H9 (cell line): ENCODE measurements at regions not wholly inside any gene's neighbourhood (a gene's known extent, or its start where the extent isn't known, plus 50 kb on each side); places are given as distances from the start of the nearest gene placed in this dataset.

Experiments used
- DNase-seq: peaks from one replicate; pipeline ENCODE4 v3.0.0-alpha.2; 2017
- H2AFZ ChIP-seq: one replicate; pipeline ENCODE4 v1.6.1; 2013; ENCODE audit warnings: mild to moderate bottlenecking, low read length, control low read depth, moderate library complexity
- H2AK5ac ChIP-seq: 2 replicates; pipeline ENCODE4 v1.6.1; 2013; ENCODE audit warnings: low read length, control low read depth, mixed read lengths; ENCODE audit not compliant: insufficient read length
- H2BK120ac ChIP-seq: one replicate; pipeline ENCODE4 v1.6.1; 2013; ENCODE audit warnings: low read depth, mild to moderate bottlenecking, low read length, control low read depth, inconsistent platforms; ENCODE audit not compliant: poor library complexity, severe bottlenecking
- H2BK12ac ChIP-seq: 2 replicates; pipeline ENCODE4 v1.6.1; 2013; ENCODE audit warnings: low read length, control low read depth, mixed read lengths, low read depth; ENCODE audit not compliant: insufficient read length
- H2BK15ac ChIP-seq: 2 replicates; pipeline ENCODE4 v1.6.1; 2013; ENCODE audit warnings: low read depth, low read length, control low read depth
- H2BK20ac ChIP-seq: one replicate; pipeline ENCODE4 v1.6.1; 2013; ENCODE audit warnings: low read depth, mild to moderate bottlenecking, low read length, control low read depth, inconsistent platforms; ENCODE audit not compliant: poor library complexity, severe bottlenecking
- H2BK5ac ChIP-seq: 2 replicates; pipeline ENCODE4 v1.6.1; 2013; ENCODE audit warnings: low read length, control low read depth, mixed read lengths; ENCODE audit not compliant: insufficient read length
- H3K14ac ChIP-seq: 2 replicates; pipeline ENCODE4 v1.6.1; 2013; ENCODE audit warnings: low read length, control low read depth; ENCODE audit not compliant: insufficient read depth
- H3K18ac ChIP-seq: 2 replicates; pipeline ENCODE4 v1.6.1; 2013; ENCODE audit warnings: low read depth, mild to moderate bottlenecking, mixed read lengths, low read length, control low read depth; ENCODE audit not compliant: insufficient read length
- H3K23ac ChIP-seq: 2 replicates; pipeline ENCODE4 v1.6.1; 2013; ENCODE audit warnings: low read length, control low read depth, mixed read lengths, low read depth; ENCODE audit not compliant: insufficient read length
- H3K23me2 ChIP-seq: 2 replicates; pipeline ENCODE4 v1.6.1; 2013; ENCODE audit warnings: low read depth, mild to moderate bottlenecking, mixed read lengths, low read length, control low read depth; ENCODE audit not compliant: insufficient read length, poor library complexity, severe bottlenecking
- H3K27ac ChIP-seq: 2 replicates; pipeline ENCODE4 v1.5.1; 2013; ENCODE audit warnings: low read length, control low read depth, mixed read lengths, low read depth; ENCODE audit not compliant: insufficient read length
- H3K27me3 ChIP-seq: 2 replicates; pipeline ENCODE4 v1.6.1; 2013; ENCODE audit warnings: low read length, control low read depth, inconsistent platforms; ENCODE audit not compliant: insufficient read depth
- H3K4ac ChIP-seq: 2 replicates; pipeline ENCODE4 v1.6.1; 2013; ENCODE audit warnings: low read depth, mild to moderate bottlenecking, control low read depth, inconsistent platforms, low read length, moderate library complexity
- H3K4me1 ChIP-seq: 2 replicates; pipeline ENCODE4 v1.6.1; 2013; ENCODE audit warnings: low read length, control low read depth, inconsistent platforms; ENCODE audit not compliant: insufficient read depth
- H3K4me2 ChIP-seq: 2 replicates; pipeline ENCODE4 v1.6.1; 2013; ENCODE audit warnings: low read length, control low read depth, mixed read lengths; ENCODE audit not compliant: insufficient read length, insufficient read depth
- H3K56ac ChIP-seq: 2 replicates; pipeline ENCODE4 v1.6.1; 2013; ENCODE audit warnings: low read depth, mild to moderate bottlenecking, mixed read lengths, low read length, control low read depth; ENCODE audit not compliant: insufficient read length
- H3K79me1 ChIP-seq: 2 replicates; pipeline ENCODE4 v1.6.1; 2013; ENCODE audit warnings: low read depth, mild to moderate bottlenecking, moderate library complexity, low read length, control low read depth, inconsistent platforms; ENCODE audit not compliant: insufficient read depth, poor library complexity, severe bottlenecking
- H3K79me2 ChIP-seq: 2 replicates; pipeline ENCODE4 v1.6.1; 2013; ENCODE audit warnings: low read length, control low read depth, inconsistent platforms; ENCODE audit not compliant: insufficient read depth
- H3K9ac ChIP-seq: 2 replicates; pipeline ENCODE4 v1.6.1; 2013; ENCODE audit warnings: low read length, control low read depth, mixed read lengths; ENCODE audit not compliant: insufficient read length; ENCODE audit errors: extremely low read depth
- H3K9me3 ChIP-seq: one replicate; pipeline ENCODE4 v1.6.1; 2013; ENCODE audit warnings: low read depth, low read length, inconsistent platforms; ENCODE audit not compliant: control insufficient read depth
- H3T11ph ChIP-seq: one replicate; pipeline ENCODE4 v1.6.1; 2013; ENCODE audit warnings: mild to moderate bottlenecking, low read length, control low read depth, inconsistent platforms
- H4K20me1 ChIP-seq: one replicate; pipeline ENCODE4 v1.6.1; 2013; ENCODE audit not compliant: control insufficient read depth, insufficient read length, insufficient read depth
- H4K5ac ChIP-seq: 2 replicates; pipeline ENCODE4 v1.6.1; 2013; ENCODE audit warnings: low read depth, mild to moderate bottlenecking, mixed read lengths, low read length, control low read depth; ENCODE audit not compliant: insufficient read length
- H4K8ac ChIP-seq: replicated peaks from 2 replicates; pipeline ENCODE4 v1.6.1; 2013; ENCODE audit warnings: low read length, control low read depth, mixed read lengths, low read depth; ENCODE audit not compliant: insufficient read length
- H4K91ac ChIP-seq: 2 replicates; pipeline ENCODE4 v1.6.1; 2013; ENCODE audit warnings: low read depth, mild to moderate bottlenecking, moderate library complexity, mixed read lengths, low read length, control low read depth; ENCODE audit not compliant: insufficient read length
- H3K27ac Mint-ChIP-seq, 3 experiments: 2 replicates in 2 of 3; 3 replicates in 1 of 3; pipeline ENCODE4 v1.8.0; 2020 to 2021; ENCODE audit warnings: mixed read lengths in 3 of 3, mild to moderate bottlenecking in 1 of 3, moderate library complexity in 1 of 3
- H3K27me3 Mint-ChIP-seq: 2 replicates; pipeline ENCODE4 v1.8.0; 2021; ENCODE audit warnings: low read depth, mild to moderate bottlenecking, moderate library complexity, mixed read lengths
- H3K36me3 Mint-ChIP-seq, 3 experiments: 2 replicates in 2 of 3; 3 replicates in 1 of 3; pipeline ENCODE4 v1.8.0; 2020 to 2021; ENCODE audit warnings: low read depth in 3 of 3, mixed read lengths in 3 of 3; ENCODE audit not compliant: insufficient read depth in 1 of 3
- H3K4me1 Mint-ChIP-seq, 2 experiments: 2 replicates each; pipeline ENCODE4 v1.8.0; 2020; ENCODE audit warnings: mixed read lengths in 2 of 2
- H3K4me3 Mint-ChIP-seq, 2 experiments: 2 replicates in 1 of 2; 3 replicates in 1 of 2; pipeline ENCODE4 v1.8.0; 2020 to 2021; ENCODE audit warnings: mild to moderate bottlenecking in 2 of 2, mixed read lengths in 2 of 2, moderate library complexity in 1 of 2
- H3K9me3 Mint-ChIP-seq, 2 experiments: 2 replicates in 1 of 2; 3 replicates in 1 of 2; pipeline ENCODE4 v1.8.0; 2020; ENCODE audit warnings: mild to moderate bottlenecking in 2 of 2, mixed read lengths in 2 of 2, moderate library complexity in 1 of 2
- CTCF ChIP-seq: fragments of 200-600 bp; sonication (generic); conservative IDR thresholded peaks from 3 replicates; pipeline ENCODE4 v1.8.0; 2021; ENCODE audit warnings: antibody characterized with exemption, mild to moderate bottlenecking
- WGBS: extraction: QIAGEN DNeasy Blood & Tissue Kit; methylation state at CpG from one replicate; pipeline ENCODE4 v1.1.7; 2013; ENCODE audit warnings: missing lambda C conversion rate, low lambda C conversion rate, mixed read lengths; ENCODE audit not compliant: insufficient read length; ENCODE audit errors: extremely low coverage; 5-methylcytosine and 5-hydroxymethylcytosine counted together

- H3K4ac ChIP-seq = no peak overlapping the region
- no peaks in the 10 kb centered on the region for H3K79me2 ChIP-seq
- H2BK120ac ChIP-seq = no peak overlapping the region
- no peak overlapping the region for H3K18ac ChIP-seq
- H3K4me1 ChIP-seq = no peaks in the 10 kb centered on the region
- no peaks in the 10 kb centered on the region for H3K79me1 ChIP-seq
- H4K91ac ChIP-seq = no peak overlapping the region
- H3K27ac Mint-ChIP-seq = no peak overlapping the region
- no peaks in the 10 kb centered on the region for H3K27me3 ChIP-seq
- H2BK20ac ChIP-seq = no peak overlapping the region
- H4K5ac ChIP-seq = no peak overlapping the region
- no peak overlapping the region for H2BK5ac ChIP-seq
- no peak overlapping the region for H3K27ac ChIP-seq
- H3K9me3 ChIP-seq = no peaks in the 10 kb centered on the region
- H2BK15ac ChIP-seq = no peak overlapping the region
- no peaks in the 10 kb centered on the region for H3K4me1 Mint-ChIP-seq
- H4K20me1 ChIP-seq = no peaks in the 10 kb centered on the region
- H4K8ac ChIP-seq = no peak overlapping the region
- H2AK5ac ChIP-seq = no peak overlapping the region
- H2BK12ac ChIP-seq = no peak overlapping the region
- DNase-seq = no peak
- no peaks in the 10 kb centered on the region for H3K9me3 Mint-ChIP-seq
- no peak overlapping the region for H3T11ph ChIP-seq
- H3K23ac ChIP-seq = no peak overlapping the region
- no peak overlapping the region for H3K9ac ChIP-seq
- no peaks in the 10 kb centered on the region for H3K36me3 Mint-ChIP-seq
- H2AFZ ChIP-seq = no peak overlapping the region
- no peaks in the 10 kb centered on the region for H3K27me3 Mint-ChIP-seq
- WGBS = no CpG with 5 or more reads among the region's 3 CpGs
- TF ChIP-seq CTCF = no peak
- no peak overlapping the region for H3K56ac ChIP-seq
- H3K4me3 Mint-ChIP-seq = no peak overlapping the region
- no peaks in the 10 kb centered on the region for H3K23me2 ChIP-seq
- no peak overlapping the region for H3K14ac ChIP-seq
- no peak overlapping the region for H3K4me2 ChIP-seq
Measured at GRCh38 chr2:182543741-182544525, 117.1 kb upstream of the PDE1A start.
